Uterus (tissue), 2 donors: ENCODE measurements at regions not wholly inside any gene's neighbourhood (a gene's known extent, or its start where the extent isn't known, plus 50 kb on each side); places are given as distances from the start of the nearest gene placed in this dataset.

Experiments used
- CTCF ChIP-seq, 4 experiments: fragments of 200-600 bp in 2 of 4; fragments of 450-650 bp in 2 of 4; sonication (generic) in 2 of 4; IDR thresholded peaks; one replicate each; pipeline ENCODE4 v1.5.1; 2016 to 2019; ENCODE audit warnings: antibody characterized with exemption in 4 of 4, mild to moderate bottlenecking in 2 of 4, moderate library complexity in 1 of 4
- POLR2A ChIP-seq, 2 donors: fragments of 450-650 bp; IDR thresholded peaks; one replicate each; pipeline ENCODE4 v1.6.1; 2016; ENCODE audit warnings: antibody characterized with exemption in 2 of 2, mild to moderate bottlenecking in 1 of 2, moderate library complexity in 1 of 2

DNA sequence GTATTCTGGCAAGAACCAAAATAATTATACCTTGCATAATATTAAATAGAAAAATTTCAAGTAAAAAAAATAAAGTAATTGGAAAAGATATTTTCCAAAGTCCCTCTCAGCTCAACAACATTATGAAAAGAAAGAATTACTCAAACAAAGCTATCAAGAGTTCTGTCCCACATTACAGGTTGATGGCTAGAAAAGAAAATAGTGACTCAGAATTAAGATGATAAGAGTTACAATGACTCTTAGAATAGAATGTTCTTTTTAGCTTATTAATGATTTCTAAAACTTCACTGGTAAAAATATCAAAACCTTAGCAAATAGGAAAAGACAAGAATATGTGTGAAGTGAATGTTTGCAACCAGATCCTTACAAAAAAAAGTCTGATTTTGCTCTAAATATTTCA lies 312.5 kb upstream of the PDGFD start:
- TF ChIP-seq POLR2A (IDR thresholded peaks at IDR 0.05) (no peak), CTCF (IDR thresholded peaks at IDR 0.05) (no peak)
